DOHH2 (cell line): ENCODE measurements at regions not wholly inside any gene's neighbourhood (a gene's known extent, or its start where the extent isn't known, plus 50 kb on each side); places are given as distances from the start of the nearest gene placed in this dataset.

Source experiments
- CTCF ChIP-seq: fragments of 200-600 bp; sonication (generic); IDR thresholded peaks from one replicate; pipeline ENCODE4 v1.5.1; 2014; ENCODE audit warnings: antibody characterized with exemption, mild to moderate bottlenecking, low read depth, low read length; ENCODE audit not compliant: poor library complexity, severe bottlenecking
- EZH2phosphoT487 ChIP-seq: fragments of 200-600 bp; sonication (generic); IDR thresholded peaks from 2 replicates; pipeline ENCODE4 v1.6.1; 2017; ENCODE audit warnings: borderline replicate concordance, mild to moderate bottlenecking, antibody characterized with exemption, low read length, moderate library complexity, mixed read lengths

- TF ChIP-seq CTCF (no peak), EZH2phosphoT487 (no peak)
These were observed 466.3 kb upstream of the FAM241A start for GRCh38 chr4:111678908-111679307.
